Adrenal gland (tissue), 9 donors: ENCODE measurements at regions not wholly inside any gene's neighbourhood (a gene's known extent, or its start where the extent isn't known, plus 50 kb on each side); places are given as distances from the start of the nearest gene placed in this dataset.

Source experiments
- DNase-seq, 7 donors: peaks; one replicate each; pipeline ENCODE4 v3.0.0-alpha.2; 2019 to 2020
- H3K27ac ChIP-seq, 5 donors: fragments of 200-600 bp; sonication (generic) in 4 of 5; 1 replicate in 3 of 5; 2 replicates in 2 of 5; pipeline versions ENCODE4 v1.5.1 to v1.8.0; 2016 to 2020; ENCODE audit warnings: mild to moderate bottlenecking in 1 of 5
- H3K27me3 ChIP-seq: fragments of 200-600 bp; 2 replicates; pipeline ENCODE4 v1.8.0; 2021
- H3K36me3 ChIP-seq, 2 donors: fragments of 200-600 bp; replicated peaks in 1 of 2; 1 replicate in 1 of 2; 2 replicates in 1 of 2; pipeline versions ENCODE4 v1.5.1 to v1.8.0; 2018 to 2022
- H3K4me1 ChIP-seq, 2 donors: fragments of 200-600 bp; replicated peaks in 1 of 2; 1 replicate in 1 of 2; 2 replicates in 1 of 2; pipeline versions ENCODE4 v1.5.1 to v1.8.0; 2018 to 2021
- H3K4me3 ChIP-seq, 4 donors: fragments of 200-600 bp; sonication (generic) in 3 of 4; one replicate each; pipeline ENCODE4 v1.5.1; 2016 to 2018
- H3K9me3 ChIP-seq, 3 donors: fragments of 200-600 bp; sonication (generic) in 1 of 3; replicated peaks in 1 of 3; 1 replicate in 2 of 3; 2 replicates in 1 of 3; pipeline versions ENCODE4 v1.5.1 to v1.8.0; 2016 to 2021
- POLR2A ChIP-seq, 2 donors: fragments of 450-650 bp; IDR thresholded peaks; one replicate each; pipeline ENCODE4 v1.6.1; 2017; ENCODE audit warnings: antibody characterized with exemption in 2 of 2, mild to moderate bottlenecking in 2 of 2, moderate library complexity in 1 of 2
- WGBS, 4 donors: extraction: QIAGEN DNeasy Blood & Tissue Kit in 2 of 4; methylation state at CpG; one replicate each; pipeline versions ENCODE4 v1.1.5 to v1.1.7; 2013 to 2017; 5-methylcytosine and 5-hydroxymethylcytosine counted together
- intact Hi-C, 2 donors: fragments of 100-400 bp; cut with DNase I; formaldehyde crosslinking; loops; one replicate each; pipeline versions ENCODE4 v1.14.1 to v1.15.0; 2022 to 2023
- TF ChIP-seq, protein P1 (sequence below), 6 experiments: fragments of 450-650 bp in 4 of 6; fragments of 200-600 bp in 2 of 6; sonication (generic) in 1 of 6; IDR thresholded peaks; 1 replicate in 5 of 6; 2 replicates in 1 of 6; pipeline versions ENCODE4 v1.5.1 to v1.8.0; 2016 to 2021; ENCODE audit warnings: antibody characterized with exemption in 6 of 6, mild to moderate bottlenecking in 2 of 6, moderate library complexity in 1 of 6
- donor health status: healthy with polysubstance abuse.
- donor health status: Bipolar disorder and iron deficiency.
- donor health status: DM: yes; HTN: yes; CAD: no.
- donor health status: DM: no; HTN: no; CAD: no.
- donor health status: DM: no; HTN: no; CAD: no.

DNA sequence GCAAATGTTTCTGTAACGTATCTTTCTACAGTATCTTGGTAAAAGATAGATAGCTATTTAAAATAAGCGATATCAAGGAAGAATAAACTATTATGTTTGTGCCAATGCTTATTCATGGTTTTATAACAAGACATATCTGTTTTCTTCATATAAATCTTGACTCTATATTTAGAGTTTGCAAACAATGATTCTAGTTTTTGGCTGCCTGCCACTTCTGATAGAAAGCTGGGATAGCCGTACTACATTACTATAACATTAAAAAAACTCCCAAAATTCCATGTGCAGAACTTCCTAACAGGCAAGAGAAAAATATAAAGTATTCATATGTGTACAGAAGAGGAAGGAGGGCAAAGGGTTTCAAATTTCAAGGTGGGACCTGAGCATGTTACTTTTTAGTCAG is 985.0 kb downstream of the BCL11A start:
- TF ChIP-seq POLR2A (IDR thresholded peaks at IDR 0.05): no peak
- TF ChIP-seq, protein P1, sequence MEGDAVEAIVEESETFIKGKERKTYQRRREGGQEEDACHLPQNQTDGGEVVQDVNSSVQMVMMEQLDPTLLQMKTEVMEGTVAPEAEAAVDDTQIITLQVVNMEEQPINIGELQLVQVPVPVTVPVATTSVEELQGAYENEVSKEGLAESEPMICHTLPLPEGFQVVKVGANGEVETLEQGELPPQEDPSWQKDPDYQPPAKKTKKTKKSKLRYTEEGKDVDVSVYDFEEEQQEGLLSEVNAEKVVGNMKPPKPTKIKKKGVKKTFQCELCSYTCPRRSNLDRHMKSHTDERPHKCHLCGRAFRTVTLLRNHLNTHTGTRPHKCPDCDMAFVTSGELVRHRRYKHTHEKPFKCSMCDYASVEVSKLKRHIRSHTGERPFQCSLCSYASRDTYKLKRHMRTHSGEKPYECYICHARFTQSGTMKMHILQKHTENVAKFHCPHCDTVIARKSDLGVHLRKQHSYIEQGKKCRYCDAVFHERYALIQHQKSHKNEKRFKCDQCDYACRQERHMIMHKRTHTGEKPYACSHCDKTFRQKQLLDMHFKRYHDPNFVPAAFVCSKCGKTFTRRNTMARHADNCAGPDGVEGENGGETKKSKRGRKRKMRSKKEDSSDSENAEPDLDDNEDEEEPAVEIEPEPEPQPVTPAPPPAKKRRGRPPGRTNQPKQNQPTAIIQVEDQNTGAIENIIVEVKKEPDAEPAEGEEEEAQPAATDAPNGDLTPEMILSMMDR (IDR thresholded peaks at IDR 0.05): no peak
- Histone ChIP-seq H3K36me3 (no peaks in the 10 kb centered on the region), H3K27me3 (no peaks in the 10 kb centered on the region), H3K9me3 (no peaks in the 10 kb centered on the region), H3K27ac (no peak overlapping the region), H3K4me1 (no peaks in the 10 kb centered on the region), H3K4me3 (no peak overlapping the region)
- WGBS, 4 donors: 20 to 35% (median 32%) methylated on average over 3 of the region's 3 CpGs
- DNase-seq: no peak
- intact Hi-C loops: no loop called here

DNA sequence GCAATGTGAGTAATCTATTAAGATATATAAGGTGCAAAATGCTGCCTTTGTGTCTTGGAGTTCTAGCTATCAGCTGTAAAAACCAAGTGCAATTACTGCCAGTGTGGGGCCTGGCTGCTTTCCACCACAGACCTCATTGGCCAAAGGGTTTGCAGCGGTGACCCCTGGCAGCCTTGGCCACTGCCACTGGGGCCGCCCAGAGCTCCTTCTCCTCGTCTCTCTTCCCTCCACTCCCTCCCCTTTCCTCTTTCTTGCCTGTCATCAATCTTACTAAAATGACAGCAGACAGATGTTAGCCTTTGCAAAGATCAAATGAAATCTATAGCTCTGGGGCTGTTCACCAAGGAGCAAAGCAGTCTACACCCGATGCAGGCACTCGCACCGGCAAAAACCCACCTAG is 986.3 kb downstream of the BCL11A start:
- H3K4me1 ChIP-seq: no peaks in the 10 kb centered on the region
- H3K36me3 ChIP-seq: no peaks in the 10 kb centered on the region
- no peak overlapping the region for H3K4me3 ChIP-seq
- no peaks in the 10 kb centered on the region for H3K27me3 ChIP-seq
- intact Hi-C loops: no loop called here
- no peak overlapping the region for H3K27ac ChIP-seq
- TF ChIP-seq, protein P1 (IDR thresholded peaks at IDR 0.05): no peak
- TF ChIP-seq POLR2A (IDR thresholded peaks at IDR 0.05): no peak
- WGBS, 4 donors: 38 to 64% (median 54%) methylated on average over 6 of the region's 6 CpGs
- DNase-seq: no peak
- H3K9me3 ChIP-seq: no peaks in the 10 kb centered on the region

GRCh38 chr2:59566739-59567138 is 986.7 kb downstream of the BCL11A start:
- Histone ChIP-seq H3K4me3 (no peak overlapping the region), H3K27ac (no peak overlapping the region), H3K36me3 (no peaks in the 10 kb centered on the region), H3K4me1 (no peaks in the 10 kb centered on the region), H3K27me3 (no peaks in the 10 kb centered on the region), H3K9me3 (no peaks in the 10 kb centered on the region)
- no peak for DNase-seq
- intact Hi-C loops: no loop called here
- TF ChIP-seq POLR2A (IDR thresholded peaks at IDR 0.05): no peak
- TF ChIP-seq, protein P1 (IDR thresholded peaks at IDR 0.05): no peak
- WGBS, 4 donors: 69 to 80% (median 75%) methylated on average over 2 of the region's 2 CpGs

GRCh38 chr2:59561281-59561680 is 992.2 kb downstream of the BCL11A start:
- no peak overlapping the region for H3K27ac ChIP-seq
- TF ChIP-seq POLR2A (IDR thresholded peaks at IDR 0.05): no peak
- TF ChIP-seq, protein P1 (IDR thresholded peaks at IDR 0.05): no peak
- 65 to 79% (median 73%) methylated on average over 2 of the region's 2 CpGs for WGBS, 4 donors
- no peak overlapping the region for H3K4me3 ChIP-seq
- H3K36me3 ChIP-seq: no peaks in the 10 kb centered on the region
- H3K27me3 ChIP-seq: no peaks in the 10 kb centered on the region
- no peaks in the 10 kb centered on the region for H3K9me3 ChIP-seq
- intact Hi-C loops: no loop called here
- no peak for DNase-seq
- H3K4me1 ChIP-seq: no peaks in the 10 kb centered on the region
